B cell (primary cell): ENCODE measurements at regions not wholly inside any gene's neighbourhood (a gene's known extent, or its start where the extent isn't known, plus 50 kb on each side); places are given as distances from the start of the nearest gene placed in this dataset.

Source experiments
- ATAC-seq: fragments of 200-7000 bp; cut with Tn5 transposase; one replicate; pipeline ENCODE4 v1.10.0; 2021; ENCODE audit warnings: low read depth, mild to moderate bottlenecking, moderate number of reproducible peaks, moderate library complexity
- CTCF ChIA-PET: fragments of 350-600 bp; sonication (Branson Sonifier 250); formaldehyde crosslinking; loops from one replicate; lab custom pipeline; 2021; ENCODE audit warnings: antibody characterized with exemption, inconsistent platforms; lab: Charles Lee
- POLR2A ChIA-PET: fragments of 350-600 bp; sonication (Branson Sonifier 250); formaldehyde crosslinking; loops from one replicate; lab custom pipeline; 2021; ENCODE audit warnings: antibody characterized with exemption; lab: Charles Lee
- DNase-seq: peaks from one replicate; pipeline ENCODE4 v3.0.0; 2013
- H2AFZ ChIP-seq: 2 replicates; pipeline ENCODE4 v1.6.1; 2012; ENCODE audit warnings: mild to moderate bottlenecking, low read depth, low read length; ENCODE audit not compliant: insufficient read depth, poor library complexity, severe bottlenecking
- H3K27ac ChIP-seq, 2 donors: 1 replicate in 1 of 2; 2 replicates in 1 of 2; pipeline ENCODE4 v1.5.1; 2012 to 2013; ENCODE audit warnings: low read length in 2 of 2, mild to moderate bottlenecking in 2 of 2, moderate library complexity in 1 of 2
- H3K27me3 ChIP-seq, 4 experiments: fragments of 200-600 bp in 1 of 4; sonication (generic) in 1 of 4; replicated peaks in 1 of 4; 1 replicate in 2 of 4; 2 replicates in 2 of 4; pipeline versions ENCODE4 v1.6.1 to v1.7.0; 2013 to 2016; ENCODE audit warnings: low read length in 3 of 4, mild to moderate bottlenecking in 2 of 4, mixed read lengths in 1 of 4, moderate library complexity in 1 of 4; ENCODE audit not compliant: insufficient read depth in 4 of 4, control insufficient read depth in 3 of 4; ENCODE audit errors: control extremely low read depth in 1 of 4
- H3K36me3 ChIP-seq, 2 experiments: replicated peaks in 1 of 2; 1 replicate in 1 of 2; 2 replicates in 1 of 2; pipeline versions ENCODE4 v1.6.1 to v1.7.1; 2013; ENCODE audit warnings: low read length in 1 of 2; ENCODE audit not compliant: insufficient read depth in 2 of 2, control insufficient read depth in 1 of 2; ENCODE audit errors: control extremely low read depth in 1 of 2, extremely low read depth in 1 of 2
- H3K4me1 ChIP-seq, 2 donors: fragments of 200-600 bp in 1 of 2; sonication (generic) in 1 of 2; 1 replicate in 1 of 2; 2 replicates in 1 of 2; pipeline versions ENCODE4 v1.5.1 to v1.6.1; 2013 to 2017; ENCODE audit warnings: low read length in 2 of 2; ENCODE audit not compliant: control insufficient read depth in 2 of 2, insufficient read depth in 2 of 2
- H3K4me2 ChIP-seq: replicated peaks from 2 replicates; pipeline ENCODE3; 2012; ENCODE audit warnings: mild to moderate bottlenecking, low read depth, low read length; ENCODE audit not compliant: poor library complexity, severe bottlenecking
- H3K4me3 ChIP-seq, 5 experiments: fragments of 200-600 bp in 1 of 5; sonication (generic) in 1 of 5; 1 replicate in 3 of 5; 2 replicates in 2 of 5; pipeline versions ENCODE4 v1.5.1 to v1.7.0; 2011 to 2016; ENCODE audit warnings: low read length in 4 of 5, mild to moderate bottlenecking in 4 of 5, low read depth in 2 of 5, control low read depth in 1 of 5, moderate library complexity in 1 of 5; ENCODE audit not compliant: insufficient read depth in 1 of 5; ENCODE audit errors: control extremely low read depth in 1 of 5, extremely low read depth in 1 of 5
- H3K79me2 ChIP-seq: fragments of 200-600 bp; sonication (generic); one replicate; pipeline ENCODE4 v1.6.0; 2016; ENCODE audit warnings: low read length; ENCODE audit not compliant: control insufficient read depth, insufficient read depth
- H3K9ac ChIP-seq: fragments of 200-600 bp; sonication (generic); 2 replicates; pipeline ENCODE4 v1.6.1; 2017; ENCODE audit warnings: mild to moderate bottlenecking, low read length, moderate library complexity
- H3K9me3 ChIP-seq, 3 donors: one replicate each; pipeline versions ENCODE4 v1.6.1 to v1.7.1; 2013; ENCODE audit warnings: low read length in 2 of 3; ENCODE audit not compliant: control insufficient read depth in 2 of 3, insufficient read depth in 1 of 3; ENCODE audit errors: control extremely low read depth in 1 of 3
- H4K20me1 ChIP-seq: 2 replicates; pipeline ENCODE4 v1.6.0; 2012; ENCODE audit warnings: mild to moderate bottlenecking, low read length; ENCODE audit not compliant: insufficient read depth, control insufficient read depth, poor library complexity, severe bottlenecking
- H3K27ac Mint-ChIP-seq: one replicate; pipeline ENCODE4 v1.8.0; 2021; ENCODE audit warnings: mixed read lengths
- H3K27me3 Mint-ChIP-seq: one replicate; pipeline ENCODE4 v1.8.0; 2021; ENCODE audit warnings: mixed read lengths
- H3K4me1 Mint-ChIP-seq: one replicate; pipeline ENCODE4 v1.8.0; 2021; ENCODE audit warnings: mixed read lengths
- H3K4me3 Mint-ChIP-seq: one replicate; pipeline ENCODE4 v1.8.0; 2021; ENCODE audit warnings: mixed read lengths
- H3K9me3 Mint-ChIP-seq: one replicate; pipeline ENCODE4 v1.8.0; 2022; ENCODE audit warnings: mixed read lengths; ENCODE audit not compliant: insufficient read depth
- EZH2 ChIP-seq: IDR thresholded peaks from 2 replicates; pipeline ENCODE4 v1.6.1; 2012; ENCODE audit warnings: borderline replicate concordance, low read depth, mild to moderate bottlenecking, moderate library complexity, low read length; ENCODE audit not compliant: insufficient read depth, poor library complexity, severe bottlenecking
- WGBS: methylation state at CpG from one replicate; pipeline ENCODE4 v1.1.5; 2013; ENCODE audit warnings: missing lambda C conversion rate; ENCODE audit not compliant: insufficient coverage; 5-methylcytosine and 5-hydroxymethylcytosine counted together
- intact Hi-C: fragments of 100-400 bp; cut with micrococcal nuclease; formaldehyde crosslinking; loops from one replicate; pipeline ENCODE4 v1.10.0; 2022
- TF ChIP-seq, protein P1 (sequence below): fragments of 200-600 bp; IDR thresholded peaks from one replicate; pipeline ENCODE4 v1.8.0; 2022; ENCODE audit warnings: antibody characterized with exemption, mild to moderate bottlenecking

DNA sequence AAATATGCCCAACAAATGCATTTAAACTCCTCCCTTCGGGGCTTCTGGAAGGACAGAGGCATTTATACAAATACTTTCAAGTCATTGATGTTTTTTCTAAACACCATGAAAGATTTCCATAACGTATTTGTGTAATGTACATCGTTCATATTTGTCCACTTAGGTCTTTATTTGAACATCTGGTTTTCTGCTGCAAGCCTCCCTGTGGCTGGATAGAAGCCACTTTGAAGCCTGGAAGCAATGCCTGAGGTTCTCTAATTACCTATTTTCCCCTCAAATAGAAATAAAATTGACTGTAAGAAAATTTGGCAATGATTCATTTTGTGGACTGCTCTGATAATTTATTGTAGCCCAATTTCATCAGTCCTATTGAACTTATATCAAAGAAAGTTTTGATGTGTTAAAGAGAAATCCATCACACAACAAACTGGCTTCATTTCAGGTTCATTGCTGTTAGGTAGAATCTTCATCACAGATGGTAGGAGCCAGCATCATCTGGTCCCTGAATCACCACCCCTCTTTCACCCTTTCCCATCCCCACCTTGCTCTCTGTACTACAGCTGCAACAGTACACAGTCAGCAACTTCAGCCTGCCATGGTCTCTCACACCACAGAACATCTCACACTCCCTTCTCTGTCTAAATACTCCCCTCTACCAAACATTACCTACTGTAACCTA lies 186.0 kb upstream of the MGMT start:
- Histone ChIP-seq H3K9me3 (no peaks in the 10 kb centered on the region), H3K27me3 (no peaks in the 10 kb centered on the region), H4K20me1 (no peaks in the 10 kb centered on the region), H3K36me3 (no peaks in the 10 kb centered on the region), H3K4me3 (no peak overlapping the region), H3K4me1 (no peaks in the 10 kb centered on the region), H3K79me2 (no peaks in the 10 kb centered on the region), H2AFZ (no peak overlapping the region), H3K9ac (no peak overlapping the region), H3K4me2 (no peak overlapping the region), H3K27ac (no peak overlapping the region)
- Mint-ChIP-seq H3K27ac (no peak overlapping the region), H3K9me3 (peaks cover 3% of the 10 kb centered on the region), H3K27me3 (peaks cover 19% of the 10 kb centered on the region), H3K4me1 (no peaks in the 10 kb centered on the region), H3K4me3 (no peak overlapping the region)
- WGBS = 91% methylated on average over 1 of the region's 3 CpGs
- ChIA-PET POLR2A (no interaction called here), CTCF (no interaction called here)
- DNase-seq (no peak), ATAC-seq (no peak)
- TF ChIP-seq, protein P1, sequence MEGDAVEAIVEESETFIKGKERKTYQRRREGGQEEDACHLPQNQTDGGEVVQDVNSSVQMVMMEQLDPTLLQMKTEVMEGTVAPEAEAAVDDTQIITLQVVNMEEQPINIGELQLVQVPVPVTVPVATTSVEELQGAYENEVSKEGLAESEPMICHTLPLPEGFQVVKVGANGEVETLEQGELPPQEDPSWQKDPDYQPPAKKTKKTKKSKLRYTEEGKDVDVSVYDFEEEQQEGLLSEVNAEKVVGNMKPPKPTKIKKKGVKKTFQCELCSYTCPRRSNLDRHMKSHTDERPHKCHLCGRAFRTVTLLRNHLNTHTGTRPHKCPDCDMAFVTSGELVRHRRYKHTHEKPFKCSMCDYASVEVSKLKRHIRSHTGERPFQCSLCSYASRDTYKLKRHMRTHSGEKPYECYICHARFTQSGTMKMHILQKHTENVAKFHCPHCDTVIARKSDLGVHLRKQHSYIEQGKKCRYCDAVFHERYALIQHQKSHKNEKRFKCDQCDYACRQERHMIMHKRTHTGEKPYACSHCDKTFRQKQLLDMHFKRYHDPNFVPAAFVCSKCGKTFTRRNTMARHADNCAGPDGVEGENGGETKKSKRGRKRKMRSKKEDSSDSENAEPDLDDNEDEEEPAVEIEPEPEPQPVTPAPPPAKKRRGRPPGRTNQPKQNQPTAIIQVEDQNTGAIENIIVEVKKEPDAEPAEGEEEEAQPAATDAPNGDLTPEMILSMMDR = no peak
- TF ChIP-seq EZH2 = no peak
- intact Hi-C loops = no loop called here

DNA sequence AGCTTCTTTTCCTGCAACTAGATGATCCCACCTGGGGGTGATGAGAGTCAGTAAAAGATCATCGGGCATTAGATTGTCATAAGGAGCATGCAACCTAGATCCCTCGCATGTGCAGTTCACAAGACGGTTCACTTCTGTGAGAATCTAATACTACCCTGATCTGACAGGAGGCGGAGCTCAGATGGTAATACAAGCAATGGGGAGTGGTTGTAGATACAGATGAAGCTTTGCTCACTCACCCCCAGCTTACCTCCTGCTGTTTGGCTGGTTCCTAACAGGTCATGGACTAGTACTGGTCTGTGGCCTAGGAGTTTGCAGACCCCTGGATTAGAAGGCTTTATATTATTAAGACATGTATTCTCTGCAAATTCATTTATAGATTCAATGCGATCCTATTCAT lies 181.6 kb upstream of the MGMT start:
- intact Hi-C loops = no loop called here
- no CpG with 5 or more reads among the region's 5 CpGs for WGBS
- Histone ChIP-seq H3K27ac (no peak overlapping the region), H3K4me2 (no peak overlapping the region), H2AFZ (no peak overlapping the region), H3K4me1 (no peaks in the 10 kb centered on the region), H3K36me3 (no peaks in the 10 kb centered on the region), H3K9me3 (no peaks in the 10 kb centered on the region), H3K4me3 (no peak overlapping the region), H3K79me2 (no peaks in the 10 kb centered on the region), H3K9ac (no peak overlapping the region), H3K27me3 (no peaks in the 10 kb centered on the region), H4K20me1 (no peaks in the 10 kb centered on the region)
- peaks cover 17% of the 10 kb centered on the region for H3K27me3 Mint-ChIP-seq
- no peaks in the 10 kb centered on the region for H3K4me1 Mint-ChIP-seq
- CTCF ChIA-PET = no interaction called here
- DNase-seq = no peak
- no peak overlapping the region for H3K27ac Mint-ChIP-seq
- no peak for ATAC-seq
- TF ChIP-seq EZH2 = no peak
- peaks cover 3% of the 10 kb centered on the region for H3K9me3 Mint-ChIP-seq
- H3K4me3 Mint-ChIP-seq = no peak overlapping the region
- POLR2A ChIA-PET = no interaction called here
